ENCODE measurements at regions not wholly inside any gene's neighbourhood (a gene's known extent, or its start where the extent isn't known, plus 50 kb on each side); places are given as distances from the start of the nearest gene placed in this dataset.
A peak's percentile ranks its signal among the peaks of the same experiment; 100 is the strongest.

GRCh38 chr12:127685491-127685890, 581.5 kb upstream of the TMEM132C start:
- H3K27ac ChIP-seq, result no peak overlapping the region
- no peak for TF ChIP-seq ZFX (IDR thresholded peaks at IDR 0.05; ENCODE audit: borderline replicate concordance)
- TF ChIP-seq CTCF (IDR thresholded peaks at IDR 0.05), result no peak

- no peak overlapping the region for H3K27ac ChIP-seq
- no peak for TF ChIP-seq CTCF (IDR thresholded peaks at IDR 0.05)
- TF ChIP-seq ZFX (IDR thresholded peaks at IDR 0.05; ENCODE audit: borderline replicate concordance), result no peak
These were observed 581.0 kb upstream of the TMEM132C start for GRCh38 chr12:127685931-127686330.

GRCh38 chr12:127687181-127687580, 579.8 kb upstream of the TMEM132C start:
- H3K27ac ChIP-seq, result no peak overlapping the region
- TF ChIP-seq CTCF (IDR thresholded peaks at IDR 0.05) (no peak), ZFX (IDR thresholded peaks at IDR 0.05; ENCODE audit: borderline replicate concordance) (no peak)

GRCh38 chr12:127688906-127689428, 578.0 kb upstream of the TMEM132C start:
- H3K27ac ChIP-seq, result no peak overlapping the region
- TF ChIP-seq ZFX (IDR thresholded peaks at IDR 0.05; ENCODE audit: borderline replicate concordance) (no peak), CTCF (IDR thresholded peaks at IDR 0.05) (no peak)

- TF ChIP-seq ZFX (IDR thresholded peaks at IDR 0.05; ENCODE audit: borderline replicate concordance), result no peak
- TF ChIP-seq CTCF (IDR thresholded peaks at IDR 0.05), result peak; percentile 79
- H3K27ac ChIP-seq, result no peak overlapping the region
These were observed 576.8 kb upstream of the TMEM132C start for GRCh38 chr12:127690161-127690560.

- TF ChIP-seq CTCF (IDR thresholded peaks at IDR 0.05) (no peak), ZFX (IDR thresholded peaks at IDR 0.05; ENCODE audit: borderline replicate concordance) (no peak)
These were observed 570.0 kb upstream of the TMEM132C start for GRCh38 chr12:127696963-127697362.

GRCh38 chr12:127703026-127703425, 563.9 kb upstream of the TMEM132C start:
- H3K27ac ChIP-seq, result no peak overlapping the region
- TF ChIP-seq ZFX (IDR thresholded peaks at IDR 0.05; ENCODE audit: borderline replicate concordance), result no peak
- no peak for TF ChIP-seq CTCF (IDR thresholded peaks at IDR 0.05)

More at GRCh38 chr12:127696963-127697362, 570.0 kb upstream of the TMEM132C start:
- no peak overlapping the region for H3K27ac ChIP-seq
